Stomach (tissue), 4 donors: ENCODE measurements at regions not wholly inside any gene's neighbourhood (a gene's known extent, or its start where the extent isn't known, plus 50 kb on each side); places are given as distances from the start of the nearest gene placed in this dataset.

Source experiments
- CTCF ChIP-seq, 7 experiments: fragments of 450-650 bp in 4 of 7; fragments of 200-600 bp in 3 of 7; sonication (generic) in 3 of 7; IDR thresholded peaks; one replicate each; pipeline ENCODE4 v1.5.1; 2016 to 2019; ENCODE audit warnings: antibody characterized with exemption in 7 of 7, control low read depth in 2 of 7, mild to moderate bottlenecking in 1 of 7
- POLR2A ChIP-seq, 4 donors: fragments of 450-650 bp; IDR thresholded peaks; one replicate each; pipeline ENCODE4 v1.6.1; 2016; ENCODE audit warnings: antibody characterized with exemption in 4 of 4, control low read depth in 2 of 4, mild to moderate bottlenecking in 1 of 4, moderate library complexity in 1 of 4
- POLR2AphosphoS5 ChIP-seq, 3 donors: sonication (generic); formaldehyde crosslinking; IDR thresholded peaks; one replicate each; pipeline ENCODE4 v1.6.1; 2016; ENCODE audit warnings: antibody characterized with exemption in 3 of 3

GRCh38 chr6:120935908-120936307, 398.4 kb downstream of the TBC1D32 start:
- TF ChIP-seq POLR2A (IDR thresholded peaks at IDR 0.05) (no peak), CTCF (IDR thresholded peaks at IDR 0.05) (no peak), POLR2AphosphoS5 (IDR thresholded peaks at IDR 0.05) (no peak)
